ENCODE measurements at regions not wholly inside any gene's neighbourhood (a gene's known extent, or its start where the extent isn't known, plus 50 kb on each side); places are given as distances from the start of the nearest gene placed in this dataset.

DNA sequence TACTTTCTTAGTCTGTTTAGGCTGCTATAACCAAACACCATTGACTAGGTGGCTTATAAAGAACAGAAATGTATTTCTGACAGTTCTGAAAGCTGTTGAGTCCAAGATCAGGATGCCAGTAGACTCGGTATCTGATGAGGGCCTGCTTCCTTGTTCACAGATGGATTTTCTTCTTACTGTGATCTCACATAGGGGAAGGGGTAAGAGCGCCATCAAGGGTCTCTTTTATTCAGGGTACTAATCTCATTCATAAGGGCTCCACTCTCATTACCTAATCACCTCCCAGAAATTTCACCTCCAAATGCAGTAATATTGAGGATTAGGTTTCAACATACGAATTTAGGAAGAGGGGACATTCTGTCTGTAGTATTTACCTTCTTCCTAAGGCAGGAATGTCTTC lies 384.0 kb upstream of the DMAC1 start:
- H3K27me3 ChIP-seq (ENCODE audit: control insufficient read depth in 2 of 2, insufficient read depth in 2 of 2, low read length in 2 of 2), result no peaks in the 10 kb centered on the region
- no TSS peak for BruUV-seq (replicated peaks)
- no peaks in the 10 kb centered on the region for H3K79me2 ChIP-seq (ENCODE audit: control insufficient read depth, insufficient read depth, low read length)
- H3K9me1 ChIP-seq (replicated peaks; ENCODE audit: control insufficient read depth, extremely low read depth, insufficient read depth, low read length), result no peaks in the 10 kb centered on the region
- H3K9ac ChIP-seq (replicated peaks; ENCODE audit: extremely low read depth, insufficient read depth, low read length), result no peak overlapping the region
- FAIRE-seq, result no peak
- no peak overlapping the region for H3K4me2 ChIP-seq (ENCODE audit: insufficient read depth, low read length)
- H3K9me3 ChIP-seq (replicated peaks; ENCODE audit: control insufficient read depth, insufficient read depth, low read length), result no peaks in the 10 kb centered on the region
- CTCF ChIA-PET, result no interaction called here
- no peak overlapping the region for H3K4me3 ChIP-seq (replicated peaks in 1 of 3; ENCODE audit: insufficient read depth in 1 of 3, low read depth in 1 of 3, low read length in 3 of 3)
- POLR2A ChIA-PET, result no interaction called here
- TF ChIP-seq JUN (IDR thresholded peaks at IDR 0.05; ENCODE audit: borderline replicate concordance, insufficient read depth, insufficient read length, low read depth), result no peak
- TF ChIP-seq, protein P1, sequence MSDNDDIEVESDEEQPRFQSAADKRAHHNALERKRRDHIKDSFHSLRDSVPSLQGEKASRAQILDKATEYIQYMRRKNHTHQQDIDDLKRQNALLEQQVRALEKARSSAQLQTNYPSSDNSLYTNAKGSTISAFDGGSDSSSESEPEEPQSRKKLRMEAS (IDR thresholded peaks at IDR 0.05; ENCODE audit: insufficient read depth, insufficient read length), result no peak
- no peak for TF ChIP-seq GATA2 (IDR thresholded peaks at IDR 0.05; ENCODE audit: insufficient read depth, insufficient read length, low read depth, low read length)
- no peak for TF ChIP-seq POLR2A (IDR thresholded peaks at IDR 0.05; ENCODE audit: low read depth, low read length)
- no peak overlapping the region for H3K27ac ChIP-seq (ENCODE audit: insufficient read depth, low read depth, low read length)
- no peak overlapping the region for H2AFZ ChIP-seq (ENCODE audit: low read depth, low read length)
- H3K4me1 ChIP-seq (ENCODE audit: control insufficient read depth, extremely low read depth, insufficient read depth, low read length), result no peaks in the 10 kb centered on the region
- H4K20me1 ChIP-seq (replicated peaks; ENCODE audit: control insufficient read depth, extremely low read depth, insufficient read depth, low read length), result no peaks in the 10 kb centered on the region
- intact Hi-C loops (cut with micrococcal nuclease) (no loop called here), dilution Hi-C loops (cut with MboI; ENCODE audit: extremely low pct_ligation_motif_present, low sequenced_read_pairs) (no loop called here)
- no peaks in the 10 kb centered on the region for H3K36me3 ChIP-seq (ENCODE audit: control insufficient read depth in 2 of 2, extremely low read depth in 1 of 2, insufficient read depth in 2 of 2, low read length in 2 of 2)
- DNase-seq (ENCODE audit: low read depth, low spot score), result no peak

DNA sequence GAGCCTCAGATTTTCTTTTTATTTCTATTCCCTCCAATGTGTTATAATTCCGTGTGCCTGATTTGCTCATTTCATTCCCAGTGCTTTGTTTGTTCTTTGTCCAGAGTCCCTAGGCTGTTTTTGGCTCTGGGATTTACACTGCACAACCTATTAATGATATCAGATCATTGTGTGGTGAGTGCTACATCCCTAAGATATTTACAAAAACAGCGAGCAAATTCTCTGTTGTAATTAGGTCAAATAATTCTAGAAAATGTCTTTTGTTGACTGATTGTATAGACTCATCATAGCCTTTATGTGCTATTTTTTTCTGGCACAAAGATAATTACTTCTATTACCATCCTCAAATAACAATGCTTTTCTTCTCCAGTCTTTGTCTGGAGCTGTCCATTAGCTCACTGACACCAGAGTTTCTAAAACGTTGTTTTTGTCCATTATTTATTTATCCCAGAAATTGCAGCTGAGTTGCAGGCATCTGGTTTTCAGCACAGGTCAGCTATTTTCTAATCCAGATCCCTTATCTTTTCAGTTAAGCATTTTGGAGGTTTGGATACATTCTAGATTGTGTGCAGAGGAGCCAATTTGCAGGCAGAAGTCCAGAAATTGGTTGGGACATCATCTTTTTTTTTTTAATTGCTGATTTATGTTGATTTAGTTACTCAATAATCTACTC lies 379.9 kb upstream of the DMAC1 start:
- TF ChIP-seq POLR2AphosphoS5 (IDR thresholded peaks at IDR 0.05; ENCODE audit: insufficient read depth, low read depth, low read length) (no peak), POLR2A (IDR thresholded peaks at IDR 0.05; ENCODE audit: low read depth, low read length) (no peak), JUN (IDR thresholded peaks at IDR 0.05; ENCODE audit: borderline replicate concordance, insufficient read depth, insufficient read length, low read depth) (no peak), FOS (IDR thresholded peaks at IDR 0.05; ENCODE audit: borderline replicate concordance, insufficient read depth, low read length) (no peak), GATA2 (IDR thresholded peaks at IDR 0.05; ENCODE audit: insufficient read depth, insufficient read length, low read depth, low read length) (no peak), EZH2 (IDR thresholded peaks at IDR 0.05; ENCODE audit: borderline replicate concordance, low read depth, low read length, severe bottlenecking) (no peak), MYC (IDR thresholded peaks at IDR 0.05; ENCODE audit: low read depth, low read length) (no peak)
- TF ChIP-seq, protein P2, sequence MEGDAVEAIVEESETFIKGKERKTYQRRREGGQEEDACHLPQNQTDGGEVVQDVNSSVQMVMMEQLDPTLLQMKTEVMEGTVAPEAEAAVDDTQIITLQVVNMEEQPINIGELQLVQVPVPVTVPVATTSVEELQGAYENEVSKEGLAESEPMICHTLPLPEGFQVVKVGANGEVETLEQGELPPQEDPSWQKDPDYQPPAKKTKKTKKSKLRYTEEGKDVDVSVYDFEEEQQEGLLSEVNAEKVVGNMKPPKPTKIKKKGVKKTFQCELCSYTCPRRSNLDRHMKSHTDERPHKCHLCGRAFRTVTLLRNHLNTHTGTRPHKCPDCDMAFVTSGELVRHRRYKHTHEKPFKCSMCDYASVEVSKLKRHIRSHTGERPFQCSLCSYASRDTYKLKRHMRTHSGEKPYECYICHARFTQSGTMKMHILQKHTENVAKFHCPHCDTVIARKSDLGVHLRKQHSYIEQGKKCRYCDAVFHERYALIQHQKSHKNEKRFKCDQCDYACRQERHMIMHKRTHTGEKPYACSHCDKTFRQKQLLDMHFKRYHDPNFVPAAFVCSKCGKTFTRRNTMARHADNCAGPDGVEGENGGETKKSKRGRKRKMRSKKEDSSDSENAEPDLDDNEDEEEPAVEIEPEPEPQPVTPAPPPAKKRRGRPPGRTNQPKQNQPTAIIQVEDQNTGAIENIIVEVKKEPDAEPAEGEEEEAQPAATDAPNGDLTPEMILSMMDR (IDR thresholded peaks at IDR 0.05; ENCODE audit: extremely low read depth in 1 of 2, insufficient read depth in 1 of 2, low read depth in 1 of 2, low read length in 2 of 2), result no peak
- TF ChIP-seq, protein P1 (IDR thresholded peaks at IDR 0.05; ENCODE audit: insufficient read depth, insufficient read length), result no peak
- Histone ChIP-seq H3K27me3 (ENCODE audit: control insufficient read depth in 2 of 2, insufficient read depth in 2 of 2, low read length in 2 of 2) (no peaks in the 10 kb centered on the region), H3K9me3 (replicated peaks; ENCODE audit: control insufficient read depth, insufficient read depth, low read length) (no peaks in the 10 kb centered on the region), H2AFZ (ENCODE audit: low read depth, low read length) (no peak overlapping the region), H3K4me3 (replicated peaks in 1 of 3; ENCODE audit: insufficient read depth in 1 of 3, low read depth in 1 of 3, low read length in 3 of 3) (no peak overlapping the region), H3K4me2 (ENCODE audit: insufficient read depth, low read length) (no peak overlapping the region), H3K9me1 (replicated peaks; ENCODE audit: control insufficient read depth, extremely low read depth, insufficient read depth, low read length) (no peaks in the 10 kb centered on the region), H3K27ac (ENCODE audit: insufficient read depth, low read depth, low read length) (no peak overlapping the region), H3K9ac (replicated peaks; ENCODE audit: extremely low read depth, insufficient read depth, low read length) (no peak overlapping the region), H4K20me1 (replicated peaks; ENCODE audit: control insufficient read depth, extremely low read depth, insufficient read depth, low read length) (no peaks in the 10 kb centered on the region), H3K36me3 (ENCODE audit: control insufficient read depth in 2 of 2, extremely low read depth in 1 of 2, insufficient read depth in 2 of 2, low read length in 2 of 2) (no peaks in the 10 kb centered on the region), H3K79me2 (ENCODE audit: control insufficient read depth, insufficient read depth, low read length) (no peaks in the 10 kb centered on the region), H3K4me1 (ENCODE audit: control insufficient read depth, extremely low read depth, insufficient read depth, low read length) (no peaks in the 10 kb centered on the region)
- intact Hi-C loops (cut with micrococcal nuclease) (no loop called here), dilution Hi-C loops (cut with MboI; ENCODE audit: extremely low pct_ligation_motif_present, low sequenced_read_pairs) (no loop called here)
- no peak for FAIRE-seq
- ChIA-PET POLR2A (no interaction called here), CTCF (no interaction called here)
- no peak for DNase-seq (ENCODE audit: low read depth, low spot score)
- no TSS peak for BruUV-seq (replicated peaks)

Data from endothelial cell of umbilical vein (primary cell).